Endothelial cell (in vitro differentiated cells): ENCODE measurements at regions not wholly inside any gene's neighbourhood (a gene's known extent, or its start where the extent isn't known, plus 50 kb on each side); places are given as distances from the start of the nearest gene placed in this dataset.
"Not testable (repeated sequence)": the region's sequence is repeated elsewhere in the genome, so short reads cannot be mapped to it uniquely, and the experiment has no call there.

ENCODE experiments used
- DNase-seq: peaks from one replicate; pipeline ENCODE4 v3.0.0; 2021; ENCODE audit warnings: low spot score
- H3K27ac Mint-ChIP-seq: one replicate; pipeline ENCODE4 v1.8.0; 2021; ENCODE audit warnings: mixed read lengths, inconsistent platforms; ENCODE audit not compliant: unreplicated experiment
- H3K27me3 Mint-ChIP-seq: one replicate; pipeline ENCODE4 v1.8.0; 2021; ENCODE audit warnings: mild to moderate bottlenecking, moderate library complexity, mixed read lengths, inconsistent platforms; ENCODE audit not compliant: unreplicated experiment
- H3K36me3 Mint-ChIP-seq: one replicate; pipeline ENCODE4 v1.8.0; 2021; ENCODE audit warnings: mild to moderate bottlenecking, low read depth, mixed read lengths, inconsistent platforms; ENCODE audit not compliant: unreplicated experiment
- H3K4me1 Mint-ChIP-seq: one replicate; pipeline ENCODE4 v1.8.0; 2021; ENCODE audit warnings: mild to moderate bottlenecking, mixed read lengths, inconsistent platforms; ENCODE audit not compliant: unreplicated experiment
- H3K4me3 Mint-ChIP-seq: one replicate; pipeline ENCODE4 v1.8.0; 2021; ENCODE audit warnings: mild to moderate bottlenecking, mixed read lengths, inconsistent platforms; ENCODE audit not compliant: unreplicated experiment
- H3K9me3 Mint-ChIP-seq: one replicate; pipeline ENCODE4 v1.8.0; 2021; ENCODE audit warnings: mixed read lengths, inconsistent platforms; ENCODE audit not compliant: unreplicated experiment
- TF ChIP-seq, protein P1 (sequence below): fragments of 200-600 bp; sonication (generic); IDR thresholded peaks from one replicate; pipeline ENCODE4 v1.5.0; 2021; ENCODE audit warnings: antibody characterized with exemption; ENCODE audit not compliant: unreplicated experiment

DNA sequence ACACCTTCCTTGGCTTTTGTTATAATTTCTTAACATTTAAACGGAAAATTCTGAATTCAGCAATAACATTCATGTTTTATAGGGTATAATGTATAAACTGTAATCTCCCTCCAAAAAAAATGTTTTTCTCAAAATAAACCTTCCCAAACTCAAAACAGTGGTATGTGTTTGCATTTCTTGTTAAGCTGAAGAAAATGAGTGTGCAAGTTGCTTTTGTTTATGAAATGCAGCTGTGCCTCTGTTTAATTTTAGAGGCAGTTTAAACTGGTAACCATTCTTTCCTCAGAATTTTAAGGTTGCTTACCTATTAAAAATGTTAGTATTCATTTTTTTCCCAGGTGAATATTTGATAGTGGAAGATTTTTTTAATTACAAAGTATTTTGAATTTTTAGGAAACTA, 105.0 kb upstream of the ANKRD50 start:
- Mint-ChIP-seq H3K4me1 (no peaks in the 10 kb centered on the region), H3K4me3 (no peak overlapping the region), H3K9me3 (no peaks in the 10 kb centered on the region), H3K27ac (no peak overlapping the region), H3K36me3 (no peaks in the 10 kb centered on the region), H3K27me3 (peaks cover 2% of the 10 kb centered on the region)
- no peak for DNase-seq
- TF ChIP-seq, protein P1, sequence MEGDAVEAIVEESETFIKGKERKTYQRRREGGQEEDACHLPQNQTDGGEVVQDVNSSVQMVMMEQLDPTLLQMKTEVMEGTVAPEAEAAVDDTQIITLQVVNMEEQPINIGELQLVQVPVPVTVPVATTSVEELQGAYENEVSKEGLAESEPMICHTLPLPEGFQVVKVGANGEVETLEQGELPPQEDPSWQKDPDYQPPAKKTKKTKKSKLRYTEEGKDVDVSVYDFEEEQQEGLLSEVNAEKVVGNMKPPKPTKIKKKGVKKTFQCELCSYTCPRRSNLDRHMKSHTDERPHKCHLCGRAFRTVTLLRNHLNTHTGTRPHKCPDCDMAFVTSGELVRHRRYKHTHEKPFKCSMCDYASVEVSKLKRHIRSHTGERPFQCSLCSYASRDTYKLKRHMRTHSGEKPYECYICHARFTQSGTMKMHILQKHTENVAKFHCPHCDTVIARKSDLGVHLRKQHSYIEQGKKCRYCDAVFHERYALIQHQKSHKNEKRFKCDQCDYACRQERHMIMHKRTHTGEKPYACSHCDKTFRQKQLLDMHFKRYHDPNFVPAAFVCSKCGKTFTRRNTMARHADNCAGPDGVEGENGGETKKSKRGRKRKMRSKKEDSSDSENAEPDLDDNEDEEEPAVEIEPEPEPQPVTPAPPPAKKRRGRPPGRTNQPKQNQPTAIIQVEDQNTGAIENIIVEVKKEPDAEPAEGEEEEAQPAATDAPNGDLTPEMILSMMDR: no peak

- H3K27ac Mint-ChIP-seq, H3K9me3 Mint-ChIP-seq, H3K4me3 Mint-ChIP-seq: not testable (repeated sequence)
Observed at GRCh38 chr4:124812203-124812602, 99.7 kb upstream of the ANKRD50 start.

GRCh38 chr4:124810827-124811226, 98.3 kb upstream of the ANKRD50 start:
- Mint-ChIP-seq H3K27me3 (no peaks in the 10 kb centered on the region), H3K4me3 (no peak overlapping the region), H3K9me3 (peaks cover 5% of the 10 kb centered on the region), H3K4me1 (no peaks in the 10 kb centered on the region), H3K27ac (no peak overlapping the region), H3K36me3 (peaks cover 6% of the 10 kb centered on the region)
- no peak for DNase-seq
- TF ChIP-seq, protein P1: no peak

More at GRCh38 chr4:124812203-124812602, 99.7 kb upstream of the ANKRD50 start:
- not testable (repeated sequence) for DNase-seq, H3K27me3 Mint-ChIP-seq, H3K4me1 Mint-ChIP-seq, H3K36me3 Mint-ChIP-seq

DNA sequence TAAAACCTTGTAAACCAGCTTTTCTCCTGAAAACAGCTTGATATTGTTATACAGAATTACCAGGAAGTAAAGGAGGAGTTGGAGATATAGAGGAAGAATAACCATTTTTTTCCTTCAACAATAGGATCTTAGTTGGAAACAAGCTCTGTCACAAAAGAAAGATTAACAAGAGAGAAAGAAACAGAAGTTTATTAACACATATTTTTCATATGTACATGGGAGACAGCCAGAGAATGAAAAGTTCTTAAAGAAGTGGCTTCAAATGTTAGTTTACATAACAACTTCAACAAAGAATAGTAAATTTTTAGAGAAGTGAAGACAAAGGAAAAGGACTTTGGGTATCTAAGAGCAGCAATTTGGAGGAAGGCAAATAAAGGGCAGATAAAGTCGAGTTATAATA, 94.9 kb upstream of the ANKRD50 start:
- H3K27ac Mint-ChIP-seq: no peak overlapping the region
- H3K4me1 Mint-ChIP-seq: no peaks in the 10 kb centered on the region
- peaks cover 5% of the 10 kb centered on the region for H3K9me3 Mint-ChIP-seq
- H3K36me3 Mint-ChIP-seq: peaks cover 6% of the 10 kb centered on the region
- TF ChIP-seq, protein P1: no peak
- no peak for DNase-seq
- no peak overlapping the region for H3K4me3 Mint-ChIP-seq
- H3K27me3 Mint-ChIP-seq: no peaks in the 10 kb centered on the region

GRCh38 chr4:124806403-124806802, 93.9 kb upstream of the ANKRD50 start:
- H3K27me3 Mint-ChIP-seq: no peaks in the 10 kb centered on the region
- TF ChIP-seq, protein P1: no peak
- H3K27ac Mint-ChIP-seq: no peak overlapping the region
- no peaks in the 10 kb centered on the region for H3K4me1 Mint-ChIP-seq
- H3K36me3 Mint-ChIP-seq: peaks cover under 1% of the 10 kb centered on the region
- no peak overlapping the region for H3K4me3 Mint-ChIP-seq
- DNase-seq: no peak
- no peaks in the 10 kb centered on the region for H3K9me3 Mint-ChIP-seq

DNA sequence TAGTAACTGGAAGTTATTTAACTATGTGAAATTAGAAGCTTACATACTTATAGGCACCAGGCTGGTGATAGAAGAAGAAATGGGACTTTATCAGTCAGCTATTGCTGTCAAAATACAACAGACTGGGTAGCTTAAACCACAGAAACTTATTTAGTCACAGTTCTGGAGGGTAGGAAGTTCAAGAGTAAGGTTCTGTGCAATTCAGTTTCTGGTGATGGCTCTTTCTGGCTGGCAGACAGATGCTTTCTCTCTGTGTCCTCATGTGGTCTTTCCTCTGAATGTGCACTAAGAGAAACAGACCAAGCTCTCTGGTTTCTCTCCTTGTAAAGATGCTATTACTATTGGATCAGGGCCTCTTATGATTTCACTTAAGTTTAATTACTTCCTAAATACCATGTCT, 92.1 kb upstream of the ANKRD50 start:
- H3K9me3 Mint-ChIP-seq: no peaks in the 10 kb centered on the region
- DNase-seq: no peak
- no peaks in the 10 kb centered on the region for H3K27me3 Mint-ChIP-seq
- no peak overlapping the region for H3K27ac Mint-ChIP-seq
- no peaks in the 10 kb centered on the region for H3K4me1 Mint-ChIP-seq
- TF ChIP-seq, protein P1: no peak
- H3K36me3 Mint-ChIP-seq: no peaks in the 10 kb centered on the region
- H3K4me3 Mint-ChIP-seq: no peak overlapping the region
